ENCODE measurements at regions not wholly inside any gene's neighbourhood (a gene's known extent, or its start where the extent isn't known, plus 50 kb on each side); places are given as distances from the start of the nearest gene placed in this dataset.

DNA sequence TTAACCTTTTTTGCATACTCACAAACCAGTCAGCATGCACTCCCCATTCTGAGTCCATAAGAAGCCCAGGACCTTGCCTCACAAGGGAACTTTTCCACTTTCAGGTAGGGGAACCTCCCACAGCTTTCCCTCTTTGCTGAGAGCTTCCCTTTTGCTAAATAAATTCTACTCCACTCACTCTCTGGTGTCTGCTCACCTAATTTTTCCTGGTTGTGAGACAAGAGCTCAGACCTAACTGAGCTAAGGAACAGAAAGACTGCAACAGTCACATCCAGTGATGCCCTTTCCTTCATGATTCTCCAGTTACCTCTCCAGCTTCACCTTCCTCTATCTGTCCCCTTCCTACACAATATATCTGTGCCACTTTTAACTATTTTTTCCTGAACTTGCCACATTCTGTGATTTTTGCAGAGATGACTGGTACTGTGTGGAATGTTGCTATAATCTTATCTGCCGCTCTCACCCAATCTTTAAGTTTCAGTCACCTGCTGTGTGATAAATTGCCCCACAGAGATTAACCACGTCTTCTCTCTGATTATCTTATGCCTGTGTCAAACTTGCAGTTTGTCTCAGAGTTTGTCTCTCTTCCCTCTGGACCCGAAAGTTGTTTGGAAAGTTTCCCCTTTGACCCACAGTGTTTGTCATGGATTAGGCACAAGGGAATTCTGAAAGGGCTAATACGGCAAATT is 737.1 kb upstream of the FLRT2 start:
- DNase-seq: no peak

GRCh38 chr14:84797326-84797725 is 732.6 kb upstream of the FLRT2 start:
- DNase-seq: no peak

DNA sequence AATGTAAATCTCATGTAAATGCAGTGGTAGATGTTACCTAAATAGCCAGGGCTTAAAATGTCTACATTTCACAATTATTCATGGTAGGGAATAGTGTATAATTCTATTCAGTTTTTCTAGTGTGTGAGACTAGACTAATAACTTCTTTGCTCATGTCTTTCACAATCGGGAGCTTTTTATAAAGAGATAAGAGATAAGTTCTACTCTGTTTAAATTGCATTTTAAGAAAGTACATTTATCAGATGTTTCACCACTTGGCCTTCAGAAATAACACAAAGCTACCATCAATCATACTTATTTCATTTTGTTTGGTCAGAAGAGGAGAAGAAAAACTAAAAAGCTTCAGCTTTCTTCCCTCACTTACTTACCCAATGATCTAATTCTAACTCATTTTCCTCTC is 725.5 kb upstream of the FLRT2 start:
- DNase-seq: no peak

DNA sequence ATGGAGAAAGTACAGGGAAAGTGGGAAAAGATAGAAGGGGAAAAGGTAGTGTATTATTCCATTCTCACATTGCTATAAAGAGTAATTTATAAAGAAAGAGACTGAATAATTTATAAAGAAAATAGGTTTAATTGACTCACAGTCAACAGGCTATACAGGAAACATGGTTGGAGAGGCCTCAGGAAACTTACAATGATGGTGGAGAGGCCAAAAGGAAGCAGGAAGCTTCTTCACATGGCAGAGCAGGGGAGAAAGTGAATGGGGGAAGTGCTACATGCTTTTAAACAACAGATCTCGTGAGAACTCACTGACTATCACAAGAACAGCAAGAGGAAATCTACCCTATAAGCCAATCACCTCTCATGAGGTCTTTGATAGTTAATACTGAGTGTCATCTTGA is 725.0 kb upstream of the FLRT2 start:
- DNase-seq: no peak

GRCh38 chr14:84806181-84806580 is 723.8 kb upstream of the FLRT2 start:
- DNase-seq: no peak

DNA sequence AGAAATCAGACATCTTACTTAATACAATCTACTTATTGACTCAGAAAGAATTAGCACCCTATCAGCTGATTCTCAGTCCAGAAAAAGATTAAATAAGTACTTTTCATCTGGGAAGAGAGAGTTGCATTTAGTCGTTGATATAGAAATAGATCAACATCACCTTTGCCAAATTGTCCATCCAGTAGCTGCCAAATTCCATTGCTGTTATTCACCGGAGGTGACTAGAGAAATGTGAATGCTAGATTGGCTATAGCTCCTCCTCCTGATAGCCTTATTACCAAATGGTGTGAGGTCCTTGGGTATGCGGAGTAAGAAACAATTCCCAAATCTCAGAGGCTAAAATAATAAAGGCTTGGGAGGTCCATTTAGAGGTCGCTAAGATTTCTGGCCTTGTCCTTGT is 723.3 kb upstream of the FLRT2 start:
- no peak for DNase-seq

DNA sequence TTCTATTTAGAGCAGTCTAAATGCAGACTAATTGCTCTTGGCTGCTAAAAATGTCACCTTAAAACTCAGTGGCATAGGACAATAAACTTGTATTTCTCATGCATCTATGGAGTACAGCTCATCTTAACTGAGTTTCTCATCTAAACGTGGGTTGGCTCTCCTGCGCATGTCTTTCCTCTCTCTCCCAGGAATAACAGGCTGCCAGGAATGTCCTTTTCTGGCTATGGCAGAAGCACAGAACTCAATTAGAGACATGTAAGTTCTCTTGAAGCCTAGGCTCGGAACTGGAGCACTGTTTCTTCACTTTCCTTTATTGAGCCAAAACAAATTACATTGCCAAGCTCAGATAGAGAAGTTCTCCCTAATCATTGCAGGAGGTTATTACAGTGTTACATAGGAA is 722.3 kb upstream of the FLRT2 start:
- DNase-seq: no peak

- DNase-seq: no peak
These were observed 720.8 kb upstream of the FLRT2 start for GRCh38 chr14:84809158-84809557.

- no peak for DNase-seq
These were observed 715.6 kb upstream of the FLRT2 start for GRCh38 chr14:84814391-84814790.

DNA sequence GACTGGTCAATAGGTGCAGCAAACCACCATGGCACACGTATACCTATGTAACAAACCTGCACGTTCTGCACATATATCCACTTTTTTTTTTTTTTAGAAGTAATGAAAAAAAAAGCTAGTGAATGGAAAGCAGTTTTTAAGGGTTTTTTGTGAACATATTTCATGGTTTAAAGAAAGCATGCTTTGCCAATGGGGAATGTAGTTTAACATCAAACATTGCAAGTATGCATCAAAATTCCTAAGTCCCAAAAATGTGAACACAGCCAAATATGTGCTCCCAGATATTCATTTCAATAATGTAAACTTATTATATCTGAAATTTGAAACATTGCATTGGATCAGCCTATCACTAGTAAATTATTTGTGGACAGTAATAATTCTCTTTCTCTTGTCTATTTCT is 710.4 kb upstream of the FLRT2 start:
- no peak for DNase-seq

- DNase-seq: no peak
These were observed 704.3 kb upstream of the FLRT2 start for GRCh38 chr14:84825481-84826251.

GRCh38 chr14:84826294-84826693 is 703.6 kb upstream of the FLRT2 start:
- no peak for DNase-seq

GRCh38 chr14:84850595-84850994 is 679.3 kb upstream of the FLRT2 start:
- DNase-seq: no peak

- no peak for DNase-seq
These were observed 673.0 kb upstream of the FLRT2 start for GRCh38 chr14:84856751-84857534.

- no peak for DNase-seq
These were observed 672.4 kb upstream of the FLRT2 start for GRCh38 chr14:84857571-84857970.

GRCh38 chr14:84859116-84859515 is 670.8 kb upstream of the FLRT2 start:
- DNase-seq: no peak

GRCh38 chr14:84864548-84865271 is 665.2 kb upstream of the FLRT2 start:
- DNase-seq: no peak

- DNase-seq: no peak
These were observed 658.2 kb upstream of the FLRT2 start for GRCh38 chr14:84871734-84872133.

- DNase-seq: no peak
These were observed 655.5 kb upstream of the FLRT2 start for GRCh38 chr14:84874436-84874835.

- DNase-seq: no peak
These were observed 652.9 kb upstream of the FLRT2 start for GRCh38 chr14:84877061-84877460.

- DNase-seq: no peak
These were observed 647.1 kb upstream of the FLRT2 start for GRCh38 chr14:84882830-84883229.

GRCh38 chr14:84885061-84885460 is 644.9 kb upstream of the FLRT2 start:
- no peak for DNase-seq

DNA sequence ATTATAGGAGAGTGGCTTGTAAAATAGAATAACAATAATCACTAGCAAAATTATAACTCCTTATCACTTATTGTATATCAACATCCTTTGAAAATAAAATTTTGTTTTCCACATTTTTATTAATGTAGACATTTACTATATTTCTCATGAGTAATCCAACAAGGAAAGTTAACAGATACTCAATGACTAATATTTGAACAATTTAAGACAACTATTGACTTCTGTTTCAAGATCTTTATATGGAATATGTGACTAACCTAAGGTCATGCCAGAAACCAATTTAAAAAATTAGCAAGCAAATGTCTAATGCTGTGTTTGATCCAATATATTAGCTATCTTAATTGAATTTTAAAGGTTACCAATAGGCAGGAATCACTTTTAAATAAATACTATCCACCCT is 638.5 kb upstream of the FLRT2 start:
- DNase-seq: no peak

All from left hindlimb (tissue), 1 donor.